Endothelial cell of hepatic sinusoid (primary cell): ENCODE measurements at regions not wholly inside any gene's neighbourhood (a gene's known extent, or its start where the extent isn't known, plus 50 kb on each side); places are given as distances from the start of the nearest gene placed in this dataset.

Source experiments
- in situ Hi-C: cut with HindIII; loops from 2 replicates; pipeline ENCODE4 v1.10.0; 2017; ENCODE audit warnings: low sequenced_read_pairs

GRCh38 chr3:64827431-64827830 is 139.6 kb upstream of the ADAMTS9 start:
- in situ Hi-C loops: no loop called here

- in situ Hi-C loops: no loop called here
Observed at GRCh38 chr3:64827019-64827418, 139.2 kb upstream of the ADAMTS9 start.

GRCh38 chr3:64825404-64826120 is 137.8 kb upstream of the ADAMTS9 start:
- in situ Hi-C loops: no loop called here

GRCh38 chr3:64824394-64824909 is 136.7 kb upstream of the ADAMTS9 start:
- in situ Hi-C loops: no loop called here

GRCh38 chr3:64818196-64818595 is 130.4 kb upstream of the ADAMTS9 start:
- in situ Hi-C loops: no loop called here

GRCh38 chr3:64816355-64816754 is 128.6 kb upstream of the ADAMTS9 start:
- in situ Hi-C loops: no loop called here

GRCh38 chr3:64815789-64816188 is 128.0 kb upstream of the ADAMTS9 start:
- in situ Hi-C loops: no loop called here

- in situ Hi-C loops: no loop called here
Observed at GRCh38 chr3:64815195-64815631, 127.4 kb upstream of the ADAMTS9 start.

- in situ Hi-C loops: no loop called here
Observed at GRCh38 chr3:64814351-64814750, 126.6 kb upstream of the ADAMTS9 start.

- in situ Hi-C loops: no loop called here
Observed at GRCh38 chr3:64813326-64813725, 125.5 kb upstream of the ADAMTS9 start.

GRCh38 chr3:64809086-64809485 is 121.3 kb upstream of the ADAMTS9 start:
- in situ Hi-C loops: loop anchor here (5.0 kb wide), 1 partner anchor 52 kb away; no protein-coding TSS in a partner anchor

- in situ Hi-C loops: loop anchor here (5.0 kb wide), 1 partner anchor 51 kb away; no protein-coding TSS in a partner anchor
Observed at GRCh38 chr3:64808061-64808460, 120.3 kb upstream of the ADAMTS9 start.

GRCh38 chr3:64806668-64807605 is 119.1 kb upstream of the ADAMTS9 start:
- in situ Hi-C loops: loop anchor here (5.0 kb wide), 1 partner anchor 50 kb away; no protein-coding TSS in a partner anchor

GRCh38 chr3:64805978-64806377 is 118.2 kb upstream of the ADAMTS9 start:
- in situ Hi-C loops: loop anchor here (5.0 kb wide), 1 partner anchor 49 kb away; no protein-coding TSS in a partner anchor

GRCh38 chr3:64805248-64805647 is 117.4 kb upstream of the ADAMTS9 start:
- in situ Hi-C loops: loop anchor here (5.0 kb wide), 1 partner anchor 48 kb away; no protein-coding TSS in a partner anchor

GRCh38 chr3:64803469-64803868 is 115.7 kb upstream of the ADAMTS9 start:
- in situ Hi-C loops: no loop called here

GRCh38 chr3:64802460-64802859 is 114.7 kb upstream of the ADAMTS9 start:
- in situ Hi-C loops: no loop called here

- in situ Hi-C loops: no loop called here
Observed at GRCh38 chr3:64801856-64802255, 114.1 kb upstream of the ADAMTS9 start.

- in situ Hi-C loops: no loop called here
Observed at GRCh38 chr3:64799606-64800005, 111.8 kb upstream of the ADAMTS9 start.

- in situ Hi-C loops: no loop called here
Observed at GRCh38 chr3:64798316-64798715, 110.5 kb upstream of the ADAMTS9 start.
